ENCODE measurements at regions not wholly inside any gene's neighbourhood (a gene's known extent, or its start where the extent isn't known, plus 50 kb on each side); places are given as distances from the start of the nearest gene placed in this dataset.
A peak's percentile ranks its signal among the peaks of the same experiment; 100 is the strongest.

GRCh38 chr1:242787968-242788367 is 263.5 kb upstream of the PLD5 start:
- no peak overlapping the region for H3K27ac Mint-ChIP-seq
- peaks cover 5% of the 10 kb centered on the region for H3K9me3 Mint-ChIP-seq
- H3K27me3 Mint-ChIP-seq (ENCODE audit: low read depth), result peaks cover 4% of the 10 kb centered on the region
- H3K36me3 Mint-ChIP-seq (ENCODE audit: low read depth), result no peaks in the 10 kb centered on the region
- H3K4me1 Mint-ChIP-seq, result peaks cover 22% of the 10 kb centered on the region
- TF ChIP-seq, protein P1, sequence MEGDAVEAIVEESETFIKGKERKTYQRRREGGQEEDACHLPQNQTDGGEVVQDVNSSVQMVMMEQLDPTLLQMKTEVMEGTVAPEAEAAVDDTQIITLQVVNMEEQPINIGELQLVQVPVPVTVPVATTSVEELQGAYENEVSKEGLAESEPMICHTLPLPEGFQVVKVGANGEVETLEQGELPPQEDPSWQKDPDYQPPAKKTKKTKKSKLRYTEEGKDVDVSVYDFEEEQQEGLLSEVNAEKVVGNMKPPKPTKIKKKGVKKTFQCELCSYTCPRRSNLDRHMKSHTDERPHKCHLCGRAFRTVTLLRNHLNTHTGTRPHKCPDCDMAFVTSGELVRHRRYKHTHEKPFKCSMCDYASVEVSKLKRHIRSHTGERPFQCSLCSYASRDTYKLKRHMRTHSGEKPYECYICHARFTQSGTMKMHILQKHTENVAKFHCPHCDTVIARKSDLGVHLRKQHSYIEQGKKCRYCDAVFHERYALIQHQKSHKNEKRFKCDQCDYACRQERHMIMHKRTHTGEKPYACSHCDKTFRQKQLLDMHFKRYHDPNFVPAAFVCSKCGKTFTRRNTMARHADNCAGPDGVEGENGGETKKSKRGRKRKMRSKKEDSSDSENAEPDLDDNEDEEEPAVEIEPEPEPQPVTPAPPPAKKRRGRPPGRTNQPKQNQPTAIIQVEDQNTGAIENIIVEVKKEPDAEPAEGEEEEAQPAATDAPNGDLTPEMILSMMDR (IDR thresholded peaks at IDR 0.05; ENCODE audit: unreplicated experiment in 3 of 3), result no peak
- H3K4me3 Mint-ChIP-seq, result no peak overlapping the region

DNA sequence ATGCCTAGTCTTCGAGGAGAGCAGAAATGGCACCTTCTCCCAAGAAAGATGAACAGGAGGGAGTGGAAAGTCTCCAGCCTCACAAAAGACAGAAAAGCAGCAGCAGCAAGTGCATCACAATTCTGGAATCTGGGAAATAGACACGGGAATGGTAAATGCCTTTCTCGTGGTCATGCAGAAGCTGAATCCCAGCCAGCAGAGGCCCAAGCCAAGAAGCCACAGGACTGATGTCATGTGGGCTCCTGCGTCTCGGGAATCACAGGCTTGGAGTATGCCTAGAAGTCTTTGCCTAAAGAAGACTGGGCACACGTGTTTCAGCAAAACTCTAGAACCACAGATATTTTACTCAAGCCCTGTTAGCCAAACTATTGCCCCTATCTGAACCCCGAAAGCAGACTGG is 260.3 kb upstream of the PLD5 start:
- Mint-ChIP-seq H3K4me3 (no peak overlapping the region), H3K27me3 (ENCODE audit: low read depth) (peaks cover 3% of the 10 kb centered on the region), H3K4me1 (peaks cover 21% of the 10 kb centered on the region), H3K27ac (no peak overlapping the region), H3K36me3 (ENCODE audit: low read depth) (no peaks in the 10 kb centered on the region), H3K9me3 (no peaks in the 10 kb centered on the region)
- TF ChIP-seq, protein P1 (IDR thresholded peaks at IDR 0.05; ENCODE audit: unreplicated experiment in 3 of 3), result no peak

DNA sequence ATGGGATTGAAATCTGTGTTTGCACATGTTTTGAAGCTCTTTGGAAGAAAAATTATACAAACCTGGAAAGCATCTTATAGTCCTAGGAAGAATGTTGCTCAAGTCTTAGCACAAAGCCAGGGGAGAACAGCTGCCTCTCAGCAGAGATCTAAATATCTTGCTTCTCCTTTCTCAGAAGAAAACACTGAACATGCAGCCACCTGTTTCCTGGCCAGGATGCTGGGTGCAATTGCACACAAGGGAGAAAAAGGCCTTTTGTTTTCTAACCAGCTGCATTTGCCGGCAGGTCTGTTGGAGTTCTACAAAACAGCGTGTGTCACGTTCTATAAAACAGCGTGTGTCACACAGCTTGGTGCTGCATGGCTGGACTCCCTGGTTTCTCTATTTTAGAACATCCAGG is 259.6 kb upstream of the PLD5 start:
- H3K4me1 Mint-ChIP-seq, result peaks cover 15% of the 10 kb centered on the region
- H3K27ac Mint-ChIP-seq, result peak overlapping the region in 1 of 3 experiments; percentile 28
- TF ChIP-seq, protein P1 (IDR thresholded peaks at IDR 0.05; ENCODE audit: unreplicated experiment in 3 of 3), result no peak
- H3K9me3 Mint-ChIP-seq, result no peaks in the 10 kb centered on the region
- no peaks in the 10 kb centered on the region for H3K36me3 Mint-ChIP-seq (ENCODE audit: low read depth)
- no peak overlapping the region for H3K4me3 Mint-ChIP-seq
- H3K27me3 Mint-ChIP-seq (ENCODE audit: low read depth), result no peaks in the 10 kb centered on the region

GRCh38 chr1:242774256-242774655 is 249.8 kb upstream of the PLD5 start:
- Mint-ChIP-seq H3K4me3 (no peak overlapping the region), H3K9me3 (peaks cover 3% of the 10 kb centered on the region), H3K27me3 (ENCODE audit: low read depth) (peaks cover 5% of the 10 kb centered on the region), H3K36me3 (ENCODE audit: low read depth) (no peaks in the 10 kb centered on the region), H3K4me1 (no peaks in the 10 kb centered on the region), H3K27ac (no peak overlapping the region)
- TF ChIP-seq, protein P1 (IDR thresholded peaks at IDR 0.05; ENCODE audit: unreplicated experiment in 3 of 3), result no peak

DNA sequence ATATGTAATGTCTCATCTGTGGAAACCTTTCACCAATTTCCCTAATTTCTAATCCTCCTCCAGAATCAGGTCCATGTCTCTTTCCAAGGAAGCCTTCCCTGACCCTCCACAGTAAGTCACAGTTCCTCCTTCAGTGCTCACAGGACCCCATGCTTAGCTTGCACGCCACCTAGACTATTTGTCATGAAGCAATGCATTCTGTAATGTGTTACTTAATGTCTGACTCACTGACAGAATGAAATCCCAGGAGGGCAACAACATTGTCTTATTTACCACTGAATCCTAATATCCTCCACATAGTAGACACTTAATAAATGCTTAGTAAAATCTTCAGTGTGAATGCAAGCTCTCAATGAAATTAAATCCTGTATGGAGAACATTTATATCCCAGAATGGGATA is 245.9 kb upstream of the PLD5 start:
- H3K4me1 Mint-ChIP-seq, result no peaks in the 10 kb centered on the region
- peaks cover 8% of the 10 kb centered on the region for H3K9me3 Mint-ChIP-seq
- TF ChIP-seq, protein P1 (IDR thresholded peaks at IDR 0.05; ENCODE audit: unreplicated experiment in 3 of 3), result no peak
- no peaks in the 10 kb centered on the region for H3K27me3 Mint-ChIP-seq (ENCODE audit: low read depth)
- H3K27ac Mint-ChIP-seq, result no peak overlapping the region
- no peak overlapping the region for H3K4me3 Mint-ChIP-seq
- H3K36me3 Mint-ChIP-seq (ENCODE audit: low read depth), result no peaks in the 10 kb centered on the region

- Mint-ChIP-seq H3K27ac (no peak overlapping the region), H3K36me3 (ENCODE audit: low read depth) (no peaks in the 10 kb centered on the region), H3K4me3 (no peak overlapping the region), H3K9me3 (peaks cover 21% of the 10 kb centered on the region), H3K4me1 (no peaks in the 10 kb centered on the region), H3K27me3 (ENCODE audit: low read depth) (no peaks in the 10 kb centered on the region)
- TF ChIP-seq, protein P1 (IDR thresholded peaks at IDR 0.05; ENCODE audit: unreplicated experiment in 3 of 3), result no peak
Observed at GRCh38 chr1:242764161-242764560, 239.7 kb upstream of the PLD5 start.

All from nephron (organoid).